ENCODE measurements at regions not wholly inside any gene's neighbourhood (a gene's known extent, or its start where the extent isn't known, plus 50 kb on each side); places are given as distances from the start of the nearest gene placed in this dataset.

- Histone ChIP-seq H3K27me3 (no peaks in the 10 kb centered on the region), H3K4me1 (peaks cover 0 to 5% (median 0%) of the 10 kb centered on the region in 4 donors), H3K36me3 (no peaks in the 10 kb centered on the region), H3K4me3 (no peak overlapping the region), H3K9me3 (no peaks in the 10 kb centered on the region), H3K27ac (peak overlapping the region in 1 of 4 donors; percentile 17)
- TF ChIP-seq CTCF (IDR thresholded peaks at IDR 0.05), result no peak
- TF ChIP-seq POLR2A (IDR thresholded peaks at IDR 0.05), result no peak
- no peak for DNase-seq
Measured at GRCh38 chr11:126122863-126123262, 60.2 kb upstream of the CDON start.

- H3K9me3 ChIP-seq, result no peaks in the 10 kb centered on the region
- H3K27me3 ChIP-seq, result no peaks in the 10 kb centered on the region
- TF ChIP-seq CTCF (IDR thresholded peaks at IDR 0.05) (no peak), POLR2A (IDR thresholded peaks at IDR 0.05) (no peak)
- no peak for DNase-seq
- H3K27ac ChIP-seq, result no peak overlapping the region
- H3K4me3 ChIP-seq, result no peak overlapping the region
- H3K4me1 ChIP-seq, result peaks cover 0 to 11% (median under 1%) of the 10 kb centered on the region in 4 donors
- H3K36me3 ChIP-seq, result no peaks in the 10 kb centered on the region
Measured at GRCh38 chr11:126121296-126121695, 58.6 kb upstream of the CDON start.

GRCh38 chr11:126118806-126119205 is 56.1 kb upstream of the CDON start:
- Histone ChIP-seq H3K27me3 (no peaks in the 10 kb centered on the region), H3K4me3 (no peak overlapping the region), H3K9me3 (no peaks in the 10 kb centered on the region), H3K4me1 (peaks cover 0 to 36% (median 19%) of the 10 kb centered on the region in 4 donors), H3K36me3 (no peaks in the 10 kb centered on the region), H3K27ac (no peak overlapping the region)
- no peak for TF ChIP-seq CTCF (IDR thresholded peaks at IDR 0.05)
- no peak for TF ChIP-seq POLR2A (IDR thresholded peaks at IDR 0.05)
- DNase-seq, result no peak

GRCh38 chr11:126115816-126116331 is 53.2 kb upstream of the CDON start:
- H3K9me3 ChIP-seq, result no peaks in the 10 kb centered on the region
- no peaks in the 10 kb centered on the region for H3K36me3 ChIP-seq
- peaks cover 0 to 49% (median 20%) of the 10 kb centered on the region in 4 donors for H3K4me1 ChIP-seq
- TF ChIP-seq POLR2A (IDR thresholded peaks at IDR 0.05) (no peak), CTCF (IDR thresholded peaks at IDR 0.05) (peak in 3 of 6 experiments; percentile 47 to 52 (median 47))
- DNase-seq, result peak in 2 of 3 donors; percentile 72 to 78
- H3K27me3 ChIP-seq, result no peaks in the 10 kb centered on the region
- peak overlapping the region in 1 of 4 donors; percentile 29 for H3K4me3 ChIP-seq
- peak overlapping the region; percentile 25 to 89 (median 84) for H3K27ac ChIP-seq

- TF ChIP-seq POLR2A (IDR thresholded peaks at IDR 0.05), result no peak
- no peak for TF ChIP-seq CTCF (IDR thresholded peaks at IDR 0.05)
- peak in 1 of 3 donors; percentile 79 for DNase-seq
- Histone ChIP-seq H3K27ac (peak overlapping the region in 3 of 4 donors; percentile 81 to 89 (median 88)), H3K27me3 (no peaks in the 10 kb centered on the region), H3K9me3 (no peaks in the 10 kb centered on the region), H3K36me3 (no peaks in the 10 kb centered on the region), H3K4me3 (no peak overlapping the region), H3K4me1 (peaks cover 0 to 46% (median 20%) of the 10 kb centered on the region in 4 donors)
Measured at GRCh38 chr11:126115127-126115495, 52.4 kb upstream of the CDON start.

Measured in Peyer's patch (tissue), 4 donors.